ENCODE measurements at regions not wholly inside any gene's neighbourhood (a gene's known extent, or its start where the extent isn't known, plus 50 kb on each side); places are given as distances from the start of the nearest gene placed in this dataset.
"Not testable (repeated sequence)": the region's sequence is repeated elsewhere in the genome, so short reads cannot be mapped to it uniquely, and the experiment has no call there.

- no peak overlapping the region for H3K27ac ChIP-seq (ENCODE audit: low read depth, low read length)
- no peaks in the 10 kb centered on the region for H3K9me3 ChIP-seq (ENCODE audit: control insufficient read depth in 5 of 5, low read length in 5 of 5)
- H3K4me1 ChIP-seq (ENCODE audit: control insufficient read depth in 5 of 5, insufficient read depth in 5 of 5, low read length in 5 of 5) = no peaks in the 10 kb centered on the region
- H3K36me3 ChIP-seq (ENCODE audit: control insufficient read depth in 5 of 5, insufficient read depth in 5 of 5, low read length in 5 of 5) = no peaks in the 10 kb centered on the region
- no peak overlapping the region for H3K9ac ChIP-seq (ENCODE audit: low read length in 5 of 5)
- H3K27me3 ChIP-seq (ENCODE audit: control insufficient read depth in 5 of 5, insufficient read depth in 4 of 5, low read length in 5 of 5) = no peaks in the 10 kb centered on the region
- H3K4me3 ChIP-seq (ENCODE audit: low read depth in 1 of 5, low read length in 5 of 5) = no peak overlapping the region
Measured at GRCh38 chr10:109556399-109556798, 366.9 kb downstream of the XPNPEP1 start.

GRCh38 chr10:109542050-109542603 lies 381.2 kb downstream of the XPNPEP1 start:
- not testable (repeated sequence) for H3K27ac ChIP-seq (ENCODE audit: low read depth, low read length); H3K9ac ChIP-seq (ENCODE audit: low read length in 5 of 5); H3K9me3 ChIP-seq (ENCODE audit: control insufficient read depth in 5 of 5, low read length in 5 of 5)

GRCh38 chr10:109534193-109534592 lies 389.1 kb downstream of the XPNPEP1 start:
- H3K9me3 ChIP-seq (ENCODE audit: control insufficient read depth in 5 of 5, low read length in 5 of 5) = peaks cover 0 to 18% (median 11%) of the 10 kb centered on the region in 5 donors
- H3K27me3 ChIP-seq (ENCODE audit: control insufficient read depth in 5 of 5, insufficient read depth in 4 of 5, low read length in 5 of 5) = no peaks in the 10 kb centered on the region
- no peak overlapping the region for H3K9ac ChIP-seq (ENCODE audit: low read length in 5 of 5)
- no peaks in the 10 kb centered on the region for H3K4me1 ChIP-seq (ENCODE audit: control insufficient read depth in 5 of 5, insufficient read depth in 5 of 5, low read length in 5 of 5)
- no peak overlapping the region for H3K4me3 ChIP-seq (ENCODE audit: low read depth in 1 of 5, low read length in 5 of 5)
- H3K27ac ChIP-seq (ENCODE audit: low read depth, low read length) = no peak overlapping the region
- H3K36me3 ChIP-seq (ENCODE audit: control insufficient read depth in 5 of 5, insufficient read depth in 5 of 5, low read length in 5 of 5) = no peaks in the 10 kb centered on the region

More at GRCh38 chr10:109542050-109542603, 381.2 kb downstream of the XPNPEP1 start:
- not testable (repeated sequence) for H3K36me3 ChIP-seq (ENCODE audit: control insufficient read depth in 5 of 5, insufficient read depth in 5 of 5, low read length in 5 of 5); H3K27me3 ChIP-seq (ENCODE audit: control insufficient read depth in 5 of 5, insufficient read depth in 4 of 5, low read length in 5 of 5); H3K4me3 ChIP-seq (ENCODE audit: low read depth in 1 of 5, low read length in 5 of 5); H3K4me1 ChIP-seq (ENCODE audit: control insufficient read depth in 5 of 5, insufficient read depth in 5 of 5, low read length in 5 of 5)

GRCh38 chr10:109529258-109529657 lies 394.1 kb downstream of the XPNPEP1 start:
- peaks cover 0 to 34% (median 20%) of the 10 kb centered on the region in 5 donors for H3K9me3 ChIP-seq (ENCODE audit: control insufficient read depth in 5 of 5, low read length in 5 of 5)
- no peaks in the 10 kb centered on the region for H3K27me3 ChIP-seq (ENCODE audit: control insufficient read depth in 5 of 5, insufficient read depth in 4 of 5, low read length in 5 of 5)
- H3K4me3 ChIP-seq (ENCODE audit: low read depth in 1 of 5, low read length in 5 of 5) = no peak overlapping the region
- no peaks in the 10 kb centered on the region for H3K36me3 ChIP-seq (ENCODE audit: control insufficient read depth in 5 of 5, insufficient read depth in 5 of 5, low read length in 5 of 5)
- H3K27ac ChIP-seq (ENCODE audit: low read depth, low read length) = no peak overlapping the region
- no peaks in the 10 kb centered on the region for H3K4me1 ChIP-seq (ENCODE audit: control insufficient read depth in 5 of 5, insufficient read depth in 5 of 5, low read length in 5 of 5)
- H3K9ac ChIP-seq (ENCODE audit: low read length in 5 of 5) = no peak overlapping the region

- Histone ChIP-seq H3K4me1 (ENCODE audit: control insufficient read depth in 5 of 5, insufficient read depth in 5 of 5, low read length in 5 of 5) (no peaks in the 10 kb centered on the region), H3K27ac (ENCODE audit: low read depth, low read length) (no peak overlapping the region), H3K36me3 (ENCODE audit: control insufficient read depth in 5 of 5, insufficient read depth in 5 of 5, low read length in 5 of 5) (no peaks in the 10 kb centered on the region), H3K27me3 (ENCODE audit: control insufficient read depth in 5 of 5, insufficient read depth in 4 of 5, low read length in 5 of 5) (no peaks in the 10 kb centered on the region), H3K4me3 (ENCODE audit: low read depth in 1 of 5, low read length in 5 of 5) (no peak overlapping the region), H3K9me3 (ENCODE audit: control insufficient read depth in 5 of 5, low read length in 5 of 5) (peaks cover 0 to 9% (median 4%) of the 10 kb centered on the region in 5 donors), H3K9ac (ENCODE audit: low read length in 5 of 5) (no peak overlapping the region)
Measured at GRCh38 chr10:109517748-109518147, 405.6 kb downstream of the XPNPEP1 start.

GRCh38 chr10:109504401-109504800 lies 418.9 kb downstream of the XPNPEP1 start:
- Histone ChIP-seq H3K4me3 (ENCODE audit: low read depth in 1 of 5, low read length in 5 of 5) (no peak overlapping the region), H3K9ac (ENCODE audit: low read length in 5 of 5) (no peak overlapping the region), H3K36me3 (ENCODE audit: control insufficient read depth in 5 of 5, insufficient read depth in 5 of 5, low read length in 5 of 5) (no peaks in the 10 kb centered on the region), H3K27me3 (ENCODE audit: control insufficient read depth in 5 of 5, insufficient read depth in 4 of 5, low read length in 5 of 5) (no peaks in the 10 kb centered on the region), H3K4me1 (ENCODE audit: control insufficient read depth in 5 of 5, insufficient read depth in 5 of 5, low read length in 5 of 5) (no peaks in the 10 kb centered on the region), H3K27ac (ENCODE audit: low read depth, low read length) (no peak overlapping the region), H3K9me3 (ENCODE audit: control insufficient read depth in 5 of 5, low read length in 5 of 5) (peaks cover 0 to 8% (median 2%) of the 10 kb centered on the region in 5 donors)

- Histone ChIP-seq H3K4me3 (ENCODE audit: low read depth in 1 of 5, low read length in 5 of 5) (no peak overlapping the region), H3K27me3 (ENCODE audit: control insufficient read depth in 5 of 5, insufficient read depth in 4 of 5, low read length in 5 of 5) (no peaks in the 10 kb centered on the region), H3K9me3 (ENCODE audit: control insufficient read depth in 5 of 5, low read length in 5 of 5) (no peaks in the 10 kb centered on the region), H3K4me1 (ENCODE audit: control insufficient read depth in 5 of 5, insufficient read depth in 5 of 5, low read length in 5 of 5) (no peaks in the 10 kb centered on the region), H3K36me3 (ENCODE audit: control insufficient read depth in 5 of 5, insufficient read depth in 5 of 5, low read length in 5 of 5) (no peaks in the 10 kb centered on the region), H3K27ac (ENCODE audit: low read depth, low read length) (no peak overlapping the region), H3K9ac (ENCODE audit: low read length in 5 of 5) (no peak overlapping the region)
Measured at GRCh38 chr10:109487691-109488090, 435.6 kb downstream of the XPNPEP1 start.

- no peaks in the 10 kb centered on the region for H3K36me3 ChIP-seq (ENCODE audit: control insufficient read depth in 5 of 5, insufficient read depth in 5 of 5, low read length in 5 of 5)
- no peaks in the 10 kb centered on the region for H3K4me1 ChIP-seq (ENCODE audit: control insufficient read depth in 5 of 5, insufficient read depth in 5 of 5, low read length in 5 of 5)
- H3K9me3 ChIP-seq (ENCODE audit: control insufficient read depth in 5 of 5, low read length in 5 of 5) = no peaks in the 10 kb centered on the region
- H3K9ac ChIP-seq (ENCODE audit: low read length in 5 of 5) = no peak overlapping the region
- H3K27me3 ChIP-seq (ENCODE audit: control insufficient read depth in 5 of 5, insufficient read depth in 4 of 5, low read length in 5 of 5) = peaks cover 0 to 2% (median 0%) of the 10 kb centered on the region in 5 donors
- H3K27ac ChIP-seq (ENCODE audit: low read depth, low read length) = no peak overlapping the region
- no peak overlapping the region for H3K4me3 ChIP-seq (ENCODE audit: low read depth in 1 of 5, low read length in 5 of 5)
Measured at GRCh38 chr10:109480836-109481235, 442.5 kb downstream of the XPNPEP1 start.

- Histone ChIP-seq H3K4me3 (ENCODE audit: low read depth in 1 of 5, low read length in 5 of 5) (no peak overlapping the region), H3K36me3 (ENCODE audit: control insufficient read depth in 5 of 5, insufficient read depth in 5 of 5, low read length in 5 of 5) (no peaks in the 10 kb centered on the region), H3K4me1 (ENCODE audit: control insufficient read depth in 5 of 5, insufficient read depth in 5 of 5, low read length in 5 of 5) (no peaks in the 10 kb centered on the region), H3K27me3 (ENCODE audit: control insufficient read depth in 5 of 5, insufficient read depth in 4 of 5, low read length in 5 of 5) (peaks cover 0 to 2% (median 0%) of the 10 kb centered on the region in 5 donors), H3K27ac (ENCODE audit: low read depth, low read length) (no peak overlapping the region), H3K9ac (ENCODE audit: low read length in 5 of 5) (no peak overlapping the region), H3K9me3 (ENCODE audit: control insufficient read depth in 5 of 5, low read length in 5 of 5) (no peaks in the 10 kb centered on the region)
Measured at GRCh38 chr10:109475711-109476421, 447.4 kb downstream of the XPNPEP1 start.

GRCh38 chr10:109474812-109475211 lies 448.5 kb downstream of the XPNPEP1 start:
- Histone ChIP-seq H3K9me3 (ENCODE audit: control insufficient read depth in 5 of 5, low read length in 5 of 5) (no peaks in the 10 kb centered on the region), H3K36me3 (ENCODE audit: control insufficient read depth in 5 of 5, insufficient read depth in 5 of 5, low read length in 5 of 5) (no peaks in the 10 kb centered on the region), H3K4me3 (ENCODE audit: low read depth in 1 of 5, low read length in 5 of 5) (no peak overlapping the region), H3K27ac (ENCODE audit: low read depth, low read length) (no peak overlapping the region), H3K4me1 (ENCODE audit: control insufficient read depth in 5 of 5, insufficient read depth in 5 of 5, low read length in 5 of 5) (no peaks in the 10 kb centered on the region), H3K9ac (ENCODE audit: low read length in 5 of 5) (no peak overlapping the region), H3K27me3 (ENCODE audit: control insufficient read depth in 5 of 5, insufficient read depth in 4 of 5, low read length in 5 of 5) (peaks cover 0 to 2% (median 0%) of the 10 kb centered on the region in 5 donors)
